ENCODE measurements at regions not wholly inside any gene's neighbourhood (a gene's known extent, or its start where the extent isn't known, plus 50 kb on each side); places are given as distances from the start of the nearest gene placed in this dataset.

GRCh38 chr15:86001200-86001599 lies 78.5 kb upstream of the AGBL1 start:
- Histone ChIP-seq H3K9me3 (ENCODE audit: insufficient read depth, low read depth, low read length) (no peaks in the 10 kb centered on the region), H3K27me3 (ENCODE audit: insufficient read depth, low read length, poor library complexity, severe bottlenecking) (no peaks in the 10 kb centered on the region), H2AFZ (ENCODE audit: low read length) (no peak overlapping the region), H3K9ac (ENCODE audit: low read depth, low read length, poor library complexity, severe bottlenecking) (no peak overlapping the region), H3K79me2 (ENCODE audit: insufficient read depth, low read length) (no peaks in the 10 kb centered on the region), H3K9me2 (replicated peaks; ENCODE audit: low read depth, low read length) (no peaks in the 10 kb centered on the region), H3K4me2 (ENCODE audit: low read depth, low read length, poor library complexity, severe bottlenecking) (no peak overlapping the region), H3K36me3 (ENCODE audit: insufficient read depth, low read length) (no peaks in the 10 kb centered on the region), H3K4me3 (ENCODE audit: low read length, poor library complexity, severe bottlenecking) (no peak overlapping the region), H3K4me1 (ENCODE audit: insufficient read depth, low read length, poor library complexity, severe bottlenecking) (no peaks in the 10 kb centered on the region), H4K20me1 (ENCODE audit: insufficient read depth, low read length, poor library complexity, severe bottlenecking) (no peaks in the 10 kb centered on the region), H3F3A (ENCODE audit: low read depth) (no peaks in the 10 kb centered on the region)
- TF ChIP-seq, protein P1, sequence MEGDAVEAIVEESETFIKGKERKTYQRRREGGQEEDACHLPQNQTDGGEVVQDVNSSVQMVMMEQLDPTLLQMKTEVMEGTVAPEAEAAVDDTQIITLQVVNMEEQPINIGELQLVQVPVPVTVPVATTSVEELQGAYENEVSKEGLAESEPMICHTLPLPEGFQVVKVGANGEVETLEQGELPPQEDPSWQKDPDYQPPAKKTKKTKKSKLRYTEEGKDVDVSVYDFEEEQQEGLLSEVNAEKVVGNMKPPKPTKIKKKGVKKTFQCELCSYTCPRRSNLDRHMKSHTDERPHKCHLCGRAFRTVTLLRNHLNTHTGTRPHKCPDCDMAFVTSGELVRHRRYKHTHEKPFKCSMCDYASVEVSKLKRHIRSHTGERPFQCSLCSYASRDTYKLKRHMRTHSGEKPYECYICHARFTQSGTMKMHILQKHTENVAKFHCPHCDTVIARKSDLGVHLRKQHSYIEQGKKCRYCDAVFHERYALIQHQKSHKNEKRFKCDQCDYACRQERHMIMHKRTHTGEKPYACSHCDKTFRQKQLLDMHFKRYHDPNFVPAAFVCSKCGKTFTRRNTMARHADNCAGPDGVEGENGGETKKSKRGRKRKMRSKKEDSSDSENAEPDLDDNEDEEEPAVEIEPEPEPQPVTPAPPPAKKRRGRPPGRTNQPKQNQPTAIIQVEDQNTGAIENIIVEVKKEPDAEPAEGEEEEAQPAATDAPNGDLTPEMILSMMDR (conservative IDR thresholded peaks at IDR 0.05; ENCODE audit: low read length): no peak
- no peak for TF ChIP-seq EZH2phosphoT487 (IDR thresholded peaks at IDR 0.05; ENCODE audit: borderline replicate concordance)

GRCh38 chr15:86002444-86002843 lies 77.2 kb upstream of the AGBL1 start:
- Histone ChIP-seq H4K20me1 (ENCODE audit: insufficient read depth, low read length, poor library complexity, severe bottlenecking) (no peaks in the 10 kb centered on the region), H3K79me2 (ENCODE audit: insufficient read depth, low read length) (no peaks in the 10 kb centered on the region), H3K9me3 (ENCODE audit: insufficient read depth, low read depth, low read length) (no peaks in the 10 kb centered on the region), H3K36me3 (ENCODE audit: insufficient read depth, low read length) (no peaks in the 10 kb centered on the region), H3K9ac (ENCODE audit: low read depth, low read length, poor library complexity, severe bottlenecking) (no peak overlapping the region), H3F3A (ENCODE audit: low read depth) (no peaks in the 10 kb centered on the region), H3K4me3 (ENCODE audit: low read length, poor library complexity, severe bottlenecking) (no peak overlapping the region), H3K4me2 (ENCODE audit: low read depth, low read length, poor library complexity, severe bottlenecking) (no peak overlapping the region), H2AFZ (ENCODE audit: low read length) (no peak overlapping the region), H3K9me2 (replicated peaks; ENCODE audit: low read depth, low read length) (no peaks in the 10 kb centered on the region), H3K27me3 (ENCODE audit: insufficient read depth, low read length, poor library complexity, severe bottlenecking) (no peaks in the 10 kb centered on the region), H3K4me1 (ENCODE audit: insufficient read depth, low read length, poor library complexity, severe bottlenecking) (no peaks in the 10 kb centered on the region)
- no peak for TF ChIP-seq EZH2phosphoT487 (IDR thresholded peaks at IDR 0.05; ENCODE audit: borderline replicate concordance)
- TF ChIP-seq, protein P1 (conservative IDR thresholded peaks at IDR 0.05; ENCODE audit: low read length): no peak

DNA sequence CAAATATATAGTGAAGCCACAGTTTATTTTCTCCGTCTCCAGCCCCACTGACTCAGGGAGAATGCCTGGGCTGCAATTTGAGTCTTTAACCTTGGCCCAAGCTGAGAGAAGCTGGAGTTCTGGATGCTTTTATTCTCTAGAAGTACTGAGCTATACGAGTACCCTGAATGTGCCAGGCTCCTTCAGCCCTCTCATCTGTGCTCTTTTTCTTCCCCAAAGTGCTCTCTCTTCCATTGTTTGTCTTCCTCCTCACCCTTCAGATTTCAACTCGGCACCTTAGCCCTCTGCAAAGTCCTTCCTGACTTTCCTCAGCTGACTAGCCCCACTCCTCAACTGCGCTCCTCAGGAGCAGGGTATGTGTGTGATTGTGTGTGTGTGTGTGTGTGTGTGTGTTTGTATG lies 75.6 kb upstream of the AGBL1 start:
- H3K9me3 ChIP-seq (ENCODE audit: insufficient read depth, low read depth, low read length): no peaks in the 10 kb centered on the region; the same call in 1 of the 2 replicates
- H3K4me3 ChIP-seq (ENCODE audit: low read length, poor library complexity, severe bottlenecking): no peak overlapping the region
- no peaks in the 10 kb centered on the region for H4K20me1 ChIP-seq (ENCODE audit: insufficient read depth, low read length, poor library complexity, severe bottlenecking)
- H3K4me2 ChIP-seq (ENCODE audit: low read depth, low read length, poor library complexity, severe bottlenecking): no peak overlapping the region
- no peaks in the 10 kb centered on the region for H3K4me1 ChIP-seq (ENCODE audit: insufficient read depth, low read length, poor library complexity, severe bottlenecking)
- no peaks in the 10 kb centered on the region for H3K9me2 ChIP-seq (replicated peaks; ENCODE audit: low read depth, low read length)
- H3K27me3 ChIP-seq (ENCODE audit: insufficient read depth, low read length, poor library complexity, severe bottlenecking): no peaks in the 10 kb centered on the region
- H3K9ac ChIP-seq (ENCODE audit: low read depth, low read length, poor library complexity, severe bottlenecking): no peak overlapping the region
- no peaks in the 10 kb centered on the region for H3K79me2 ChIP-seq (ENCODE audit: insufficient read depth, low read length)
- TF ChIP-seq, protein P1 (conservative IDR thresholded peaks at IDR 0.05; ENCODE audit: low read length): no peak
- no peak for TF ChIP-seq EZH2phosphoT487 (IDR thresholded peaks at IDR 0.05; ENCODE audit: borderline replicate concordance)
- H2AFZ ChIP-seq (ENCODE audit: low read length): no peak overlapping the region
- no peaks in the 10 kb centered on the region for H3F3A ChIP-seq (ENCODE audit: low read depth)
- H3K36me3 ChIP-seq (ENCODE audit: insufficient read depth, low read length): no peaks in the 10 kb centered on the region

All from Loucy (cell line).